ENCODE measurements at regions not wholly inside any gene's neighbourhood (a gene's known extent, or its start where the extent isn't known, plus 50 kb on each side); places are given as distances from the start of the nearest gene placed in this dataset.

DNA sequence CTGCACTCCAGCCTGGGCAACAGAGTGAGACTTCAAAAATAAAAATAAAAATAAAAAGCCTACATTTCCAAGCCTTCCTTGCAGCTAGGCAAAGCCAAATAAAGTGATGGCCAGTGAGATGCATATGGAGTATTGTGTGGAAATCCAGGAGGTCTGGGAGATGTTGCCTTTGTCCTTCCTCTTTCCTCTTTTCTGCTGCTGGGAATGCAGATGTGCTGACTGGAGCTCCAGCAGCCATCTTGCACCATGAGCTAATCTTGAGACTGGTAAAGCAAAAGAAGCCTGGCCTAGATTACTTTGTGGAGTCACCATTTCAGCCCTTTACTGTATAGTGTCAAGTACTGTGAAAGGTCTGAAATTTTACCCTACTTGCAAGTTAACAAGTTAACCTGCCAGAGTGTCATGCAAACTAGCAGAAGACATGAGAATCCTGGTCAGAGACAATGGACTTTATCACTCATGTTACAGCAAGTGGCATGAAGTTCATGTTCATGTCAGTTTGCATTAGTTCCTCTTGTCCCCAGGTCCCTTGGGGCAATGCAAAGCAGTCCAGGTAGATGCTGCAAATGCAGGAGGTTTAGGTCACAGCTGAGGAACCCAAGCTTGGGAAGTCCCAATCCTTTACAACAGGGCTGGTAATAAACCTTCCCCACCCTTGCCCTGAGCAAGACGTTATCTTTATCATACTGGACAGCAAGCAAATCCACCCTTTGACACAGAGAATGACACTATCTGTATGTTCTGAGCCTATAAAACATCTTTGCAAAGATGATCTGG, 103.1 kb downstream of the TLE3 start:
- no peak overlapping the region for H3K4me3 ChIP-seq (ENCODE audit: low read depth in 1 of 3, low read length in 3 of 3)
- FAIRE-seq (no peak), DNase-seq (peak; percentile 30 to 60)
- no peaks in the 10 kb centered on the region for H3K27me3 ChIP-seq (ENCODE audit: control insufficient read depth in 3 of 3, insufficient read depth in 3 of 3, low read length in 3 of 3)
- H3K27ac ChIP-seq (ENCODE audit: low read depth in 1 of 3, low read length in 2 of 3) = no peak overlapping the region
- no peaks in the 10 kb centered on the region for H3K36me3 ChIP-seq (ENCODE audit: control insufficient read depth in 3 of 3, insufficient read depth in 2 of 3, low read depth in 1 of 3, low read length in 3 of 3)
- 13 to 58% (median 24%) methylated on average over 1 of the region's 1 CpG for WGBS, 3 donors
- H3K9me3 ChIP-seq (ENCODE audit: control insufficient read depth in 2 of 2, insufficient read depth in 1 of 2, low read depth in 1 of 2, low read length in 1 of 2) = peaks cover 0 to 3% of the 10 kb centered on the region in 2 donors
- H3K4me1 ChIP-seq (ENCODE audit: control insufficient read depth in 3 of 3, insufficient read depth in 2 of 3, low read depth in 1 of 3, low read length in 2 of 3) = peaks cover 0 to 15% (median 6%) of the 10 kb centered on the region in 3 donors

DNA sequence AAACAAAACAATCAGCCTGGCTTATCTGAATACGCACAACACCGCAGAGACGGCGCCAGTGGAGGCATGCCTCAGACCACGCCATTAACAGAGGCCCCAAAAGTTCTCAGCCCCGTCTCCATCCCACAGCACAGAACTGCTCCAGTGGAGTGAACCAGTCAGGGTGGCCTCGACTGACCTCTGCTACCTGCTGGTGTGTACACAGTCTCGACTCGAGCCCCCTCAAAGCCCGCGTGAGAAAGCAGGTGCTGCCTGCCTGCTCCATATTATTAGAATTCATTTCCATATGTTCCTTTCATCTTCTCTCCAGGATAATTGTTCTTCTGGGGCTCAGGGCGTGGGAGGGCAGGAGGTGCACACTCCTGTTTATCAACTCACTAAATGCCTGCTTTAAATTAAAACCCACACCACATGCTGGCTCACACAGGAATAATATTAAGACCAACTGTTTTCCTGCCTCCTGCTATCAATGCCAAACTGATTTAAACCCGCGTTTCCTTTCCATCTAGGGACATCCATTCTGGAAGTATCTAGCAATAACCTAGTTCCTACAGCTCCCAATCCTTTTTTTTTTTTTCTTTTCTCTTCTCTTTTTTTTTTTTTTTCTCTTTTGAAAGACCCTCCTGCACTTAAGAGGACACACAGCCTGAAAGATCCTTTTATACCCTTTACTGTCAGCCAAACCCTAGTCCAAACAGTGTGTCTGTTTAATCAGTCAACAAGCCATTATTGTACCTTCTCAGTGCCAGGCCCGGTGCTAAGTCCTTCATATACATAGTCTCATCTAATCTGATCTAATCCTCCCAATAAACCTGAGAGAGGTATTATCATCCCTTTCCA, 101.2 kb downstream of the TLE3 start:
- peaks cover 0 to 15% (median 6%) of the 10 kb centered on the region in 3 donors for H3K4me1 ChIP-seq (ENCODE audit: control insufficient read depth in 3 of 3, insufficient read depth in 2 of 3, low read depth in 1 of 3, low read length in 2 of 3)
- H3K27me3 ChIP-seq (ENCODE audit: control insufficient read depth in 3 of 3, insufficient read depth in 3 of 3, low read length in 3 of 3) = peaks cover 0 to under 1% (median 0%) of the 10 kb centered on the region in 3 donors
- H3K27ac ChIP-seq (ENCODE audit: low read depth in 1 of 3, low read length in 2 of 3) = peak overlapping the region in 1 of 3 donors; percentile 77
- WGBS, 3 donors = 31 to 65% (median 53%) methylated on average over 15 of the region's 15 CpGs
- H3K36me3 ChIP-seq (ENCODE audit: control insufficient read depth in 3 of 3, insufficient read depth in 2 of 3, low read depth in 1 of 3, low read length in 3 of 3) = no peaks in the 10 kb centered on the region
- FAIRE-seq (no peak), DNase-seq (peak in 1 of 2 donors; percentile 23)
- peaks cover 0 to 3% of the 10 kb centered on the region in 2 donors for H3K9me3 ChIP-seq (ENCODE audit: control insufficient read depth in 2 of 2, insufficient read depth in 1 of 2, low read depth in 1 of 2, low read length in 1 of 2)
- H3K4me3 ChIP-seq (ENCODE audit: low read depth in 1 of 3, low read length in 3 of 3) = no peak overlapping the region

DNA sequence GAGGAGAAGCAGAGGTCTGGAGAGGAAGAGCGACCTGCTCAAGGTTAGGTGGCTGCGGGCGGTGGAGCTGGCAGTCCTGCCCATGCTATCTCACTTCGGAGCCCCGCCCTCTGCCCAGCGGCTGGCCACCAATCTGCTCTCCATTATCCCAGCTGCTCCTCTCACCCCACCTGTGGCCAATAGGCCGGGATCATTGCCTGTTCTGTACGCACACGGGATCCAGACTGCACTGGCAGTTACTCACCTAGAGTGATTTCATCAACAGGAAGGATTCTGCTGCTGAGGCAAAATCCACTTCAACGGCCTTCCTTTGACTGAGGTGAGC, 100.6 kb downstream of the TLE3 start:
- DNase-seq = peak; percentile 75 to 93
- peaks cover 0 to 3% (median 0%) of the 10 kb centered on the region in 3 donors for H3K27me3 ChIP-seq (ENCODE audit: control insufficient read depth in 3 of 3, insufficient read depth in 3 of 3, low read length in 3 of 3)
- 11 to 66% (median 27%) methylated on average over 10 of the region's 10 CpGs for WGBS, 3 donors
- peaks cover 0 to 12% (median 6%) of the 10 kb centered on the region in 3 donors for H3K4me1 ChIP-seq (ENCODE audit: control insufficient read depth in 3 of 3, insufficient read depth in 2 of 3, low read depth in 1 of 3, low read length in 2 of 3)
- no peak overlapping the region for H3K4me3 ChIP-seq (ENCODE audit: low read depth in 1 of 3, low read length in 3 of 3)
- peaks cover 0 to 4% of the 10 kb centered on the region in 2 donors for H3K9me3 ChIP-seq (ENCODE audit: control insufficient read depth in 2 of 2, insufficient read depth in 1 of 2, low read depth in 1 of 2, low read length in 1 of 2)
- peak overlapping the region in 1 of 3 donors; percentile 77 for H3K27ac ChIP-seq (ENCODE audit: low read depth in 1 of 3, low read length in 2 of 3)
- FAIRE-seq = no peak
- H3K36me3 ChIP-seq (ENCODE audit: control insufficient read depth in 3 of 3, insufficient read depth in 2 of 3, low read depth in 1 of 3, low read length in 3 of 3) = no peaks in the 10 kb centered on the region

All from small intestine (tissue), 7 donors.